Body of pancreas (tissue), 4 donors: ENCODE measurements at regions not wholly inside any gene's neighbourhood (a gene's known extent, or its start where the extent isn't known, plus 50 kb on each side); places are given as distances from the start of the nearest gene placed in this dataset.

Source experiments
- CTCF ChIP-seq, 7 experiments: fragments of 450-650 bp in 4 of 7; fragments of 200-600 bp in 3 of 7; sonication (generic) in 3 of 7; IDR thresholded peaks; one replicate each; pipeline ENCODE4 v1.5.1; 2016 to 2019; ENCODE audit warnings: antibody characterized with exemption in 7 of 7
- POLR2A ChIP-seq, 3 donors: fragments of 450-650 bp; IDR thresholded peaks; one replicate each; pipeline ENCODE4 v1.6.1; 2016; ENCODE audit warnings: antibody characterized with exemption in 3 of 3, mild to moderate bottlenecking in 2 of 3

- TF ChIP-seq CTCF (IDR thresholded peaks at IDR 0.05) (no peak), POLR2A (IDR thresholded peaks at IDR 0.05) (no peak)
Observed at GRCh38 chr21:14877581-14878228, 187.1 kb downstream of the NRIP1 start.
